ENCODE measurements at regions not wholly inside any gene's neighbourhood (a gene's known extent, or its start where the extent isn't known, plus 50 kb on each side); places are given as distances from the start of the nearest gene placed in this dataset.

GRCh38 chr2:147649286-147649685, 195.5 kb upstream of the ACVR2A start:
- TF ChIP-seq CTCF (IDR thresholded peaks at IDR 0.05), result no peak
- no peak for TF ChIP-seq EZH2 (IDR thresholded peaks at IDR 0.05; ENCODE audit: borderline replicate concordance, insufficient read depth, low read depth, low read length, poor library complexity, severe bottlenecking)
